GM10266 (cell line): ENCODE measurements at regions not wholly inside any gene's neighbourhood (a gene's known extent, or its start where the extent isn't known, plus 50 kb on each side); places are given as distances from the start of the nearest gene placed in this dataset.

ENCODE experiments used
- DNase-seq: peaks from one replicate; pipeline ENCODE4 v3.0.0; 2012; ENCODE audit errors: extremely low spot score
- TF ChIP-seq, protein P1 (sequence below): IDR thresholded peaks from 2 replicates; pipeline ENCODE4 v1.5.1; 2012; ENCODE audit warnings: mild to moderate bottlenecking, low read depth; ENCODE audit not compliant: control insufficient read depth, insufficient read depth; ENCODE audit errors: missing control alignments

DNA sequence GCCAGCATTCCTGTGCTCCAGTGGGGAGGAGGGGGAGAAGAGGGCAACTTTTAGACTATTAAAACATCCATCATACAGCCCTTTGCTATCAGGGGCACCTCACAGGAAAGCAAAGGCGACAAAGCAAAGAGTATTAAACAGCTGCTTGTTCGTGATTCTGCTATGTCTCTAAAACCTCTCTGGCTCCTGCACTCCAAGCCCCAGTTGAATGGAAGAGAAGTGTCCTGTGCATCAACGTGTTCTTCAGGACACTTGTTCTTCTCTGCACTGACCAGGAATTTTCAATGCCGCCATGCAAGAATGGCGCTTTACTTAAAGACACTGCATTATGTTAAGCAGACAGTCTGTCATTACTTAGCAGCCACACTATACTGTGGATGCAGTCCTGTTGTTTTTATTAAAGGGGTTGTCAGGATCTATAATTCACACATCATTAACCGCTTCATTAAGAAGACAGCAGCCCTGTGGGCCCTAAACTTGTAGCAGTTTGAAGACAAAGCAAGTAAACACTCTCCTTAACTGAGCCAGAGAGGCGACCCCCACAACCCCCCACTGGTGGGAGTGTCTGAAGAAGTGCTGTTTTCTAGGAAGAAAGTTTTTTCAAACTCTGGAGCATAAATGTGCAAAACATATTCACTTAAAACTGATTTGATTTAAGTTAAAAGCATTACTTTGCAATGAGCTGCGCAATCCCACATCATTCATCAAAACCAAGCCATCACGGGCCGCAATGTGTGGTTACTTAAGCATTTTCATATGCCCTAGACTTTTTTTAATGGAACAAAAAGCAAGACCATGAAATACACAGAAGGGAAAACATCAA lies 164.5 kb downstream of the ZNF608 start:
- no peak for DNase-seq
- TF ChIP-seq, protein P1, sequence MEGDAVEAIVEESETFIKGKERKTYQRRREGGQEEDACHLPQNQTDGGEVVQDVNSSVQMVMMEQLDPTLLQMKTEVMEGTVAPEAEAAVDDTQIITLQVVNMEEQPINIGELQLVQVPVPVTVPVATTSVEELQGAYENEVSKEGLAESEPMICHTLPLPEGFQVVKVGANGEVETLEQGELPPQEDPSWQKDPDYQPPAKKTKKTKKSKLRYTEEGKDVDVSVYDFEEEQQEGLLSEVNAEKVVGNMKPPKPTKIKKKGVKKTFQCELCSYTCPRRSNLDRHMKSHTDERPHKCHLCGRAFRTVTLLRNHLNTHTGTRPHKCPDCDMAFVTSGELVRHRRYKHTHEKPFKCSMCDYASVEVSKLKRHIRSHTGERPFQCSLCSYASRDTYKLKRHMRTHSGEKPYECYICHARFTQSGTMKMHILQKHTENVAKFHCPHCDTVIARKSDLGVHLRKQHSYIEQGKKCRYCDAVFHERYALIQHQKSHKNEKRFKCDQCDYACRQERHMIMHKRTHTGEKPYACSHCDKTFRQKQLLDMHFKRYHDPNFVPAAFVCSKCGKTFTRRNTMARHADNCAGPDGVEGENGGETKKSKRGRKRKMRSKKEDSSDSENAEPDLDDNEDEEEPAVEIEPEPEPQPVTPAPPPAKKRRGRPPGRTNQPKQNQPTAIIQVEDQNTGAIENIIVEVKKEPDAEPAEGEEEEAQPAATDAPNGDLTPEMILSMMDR, result no peak

DNA sequence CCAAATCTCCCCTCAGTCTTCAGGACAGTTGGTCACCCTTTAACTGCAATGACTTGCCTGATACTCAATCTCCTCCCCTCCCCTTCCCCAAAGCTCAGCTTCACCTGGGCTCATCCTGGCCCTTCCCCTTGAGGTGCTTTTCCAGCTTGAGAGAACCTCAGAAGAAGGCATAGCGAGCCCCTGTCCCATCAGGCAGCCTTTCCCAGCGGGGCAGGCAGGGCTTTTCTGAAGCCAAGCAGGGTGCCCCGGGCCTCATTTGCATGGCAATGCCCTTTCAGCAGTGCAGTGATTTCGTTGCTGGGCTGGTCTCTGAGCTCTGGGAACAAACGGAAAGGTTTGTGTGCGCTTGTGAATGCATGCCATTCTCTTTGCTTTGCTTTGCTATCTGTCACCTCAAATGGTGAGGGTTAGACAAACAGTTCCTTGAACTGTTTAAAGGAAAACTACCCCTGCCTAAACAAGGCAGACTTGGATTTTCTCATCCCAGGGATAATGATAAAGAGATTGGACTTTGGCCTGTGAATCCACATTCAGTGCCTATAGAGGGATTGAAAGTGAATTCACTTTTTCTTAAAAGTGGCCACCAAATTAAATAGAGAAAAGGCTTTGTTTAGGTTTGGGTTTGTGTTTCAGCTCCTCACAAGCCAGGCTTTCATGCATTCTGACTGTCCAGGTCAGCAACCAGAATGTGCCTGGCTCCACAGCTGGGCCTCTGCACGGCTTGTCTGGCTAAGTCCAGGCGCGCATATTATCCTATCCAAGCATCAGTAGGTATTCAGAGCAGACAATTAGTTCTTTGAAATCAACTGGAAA lies 165.3 kb downstream of the ZNF608 start:
- TF ChIP-seq, protein P1, result no peak
- no peak for DNase-seq

DNA sequence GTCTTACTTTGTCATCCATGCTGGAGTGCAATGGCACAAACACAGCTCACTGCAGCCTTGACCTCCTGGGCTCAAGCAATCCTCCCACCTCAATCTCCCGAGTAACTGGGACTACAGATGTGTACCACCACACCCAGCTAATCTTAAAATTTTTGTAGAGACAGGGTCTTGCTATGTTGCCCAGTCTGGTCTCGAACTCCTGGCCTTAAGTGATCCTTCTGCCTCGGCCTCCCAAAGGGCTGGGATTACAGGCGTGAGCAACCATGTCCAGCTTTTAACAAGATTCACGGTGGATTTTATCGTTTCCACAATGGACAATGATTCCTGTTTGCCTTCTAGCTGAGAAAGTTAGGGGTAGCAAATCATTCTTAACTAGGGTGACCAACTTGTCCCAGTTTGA lies 165.9 kb downstream of the ZNF608 start:
- no peak for DNase-seq
- TF ChIP-seq, protein P1, result no peak

DNA sequence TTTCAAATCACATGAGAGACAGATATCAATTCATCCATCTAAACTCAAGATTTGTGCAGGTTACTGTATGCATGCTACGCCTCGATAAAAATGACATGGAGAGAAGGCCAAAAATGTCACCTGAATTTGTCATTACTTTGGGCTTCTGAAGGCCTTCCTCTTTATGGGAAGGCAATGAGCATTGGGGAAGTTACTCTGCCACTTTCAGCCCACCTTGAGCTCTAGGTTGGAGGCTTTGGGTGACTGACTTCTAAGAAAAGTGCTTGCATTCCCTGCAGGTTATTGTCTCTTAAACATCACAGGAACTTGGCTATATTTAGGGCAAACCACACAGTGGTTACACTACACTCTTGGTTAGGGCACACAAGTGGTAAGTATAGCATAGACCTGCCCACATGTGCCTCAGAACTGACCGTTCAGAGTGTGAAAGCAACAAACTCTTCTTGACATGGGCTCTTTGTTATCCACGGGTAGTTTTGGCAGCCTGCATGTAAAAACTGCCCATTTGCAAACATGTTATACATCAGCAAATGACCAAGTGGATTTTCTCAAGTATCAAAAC lies 169.5 kb downstream of the ZNF608 start:
- TF ChIP-seq, protein P1, result no peak
- DNase-seq, result no peak

DNA sequence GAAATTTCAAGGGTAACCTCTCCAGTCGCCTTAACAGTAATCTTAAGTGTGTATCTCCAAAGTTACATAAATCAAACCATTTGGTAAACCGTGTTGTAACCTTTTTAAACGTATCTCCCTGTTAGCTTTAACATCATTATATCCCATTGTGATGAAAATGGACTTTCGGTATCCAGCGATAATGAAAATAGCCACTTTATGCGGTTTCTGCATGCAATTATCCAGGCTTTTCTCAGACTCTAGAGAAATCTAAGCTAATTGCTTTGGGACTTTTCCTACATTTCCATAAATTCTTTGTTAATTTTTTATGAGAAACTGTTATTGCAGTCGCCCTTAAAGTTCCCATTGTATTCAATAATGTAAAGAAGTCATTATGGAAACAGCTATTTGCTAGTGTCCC lies 170.7 kb downstream of the ZNF608 start:
- no peak for DNase-seq
- TF ChIP-seq, protein P1, result no peak

DNA sequence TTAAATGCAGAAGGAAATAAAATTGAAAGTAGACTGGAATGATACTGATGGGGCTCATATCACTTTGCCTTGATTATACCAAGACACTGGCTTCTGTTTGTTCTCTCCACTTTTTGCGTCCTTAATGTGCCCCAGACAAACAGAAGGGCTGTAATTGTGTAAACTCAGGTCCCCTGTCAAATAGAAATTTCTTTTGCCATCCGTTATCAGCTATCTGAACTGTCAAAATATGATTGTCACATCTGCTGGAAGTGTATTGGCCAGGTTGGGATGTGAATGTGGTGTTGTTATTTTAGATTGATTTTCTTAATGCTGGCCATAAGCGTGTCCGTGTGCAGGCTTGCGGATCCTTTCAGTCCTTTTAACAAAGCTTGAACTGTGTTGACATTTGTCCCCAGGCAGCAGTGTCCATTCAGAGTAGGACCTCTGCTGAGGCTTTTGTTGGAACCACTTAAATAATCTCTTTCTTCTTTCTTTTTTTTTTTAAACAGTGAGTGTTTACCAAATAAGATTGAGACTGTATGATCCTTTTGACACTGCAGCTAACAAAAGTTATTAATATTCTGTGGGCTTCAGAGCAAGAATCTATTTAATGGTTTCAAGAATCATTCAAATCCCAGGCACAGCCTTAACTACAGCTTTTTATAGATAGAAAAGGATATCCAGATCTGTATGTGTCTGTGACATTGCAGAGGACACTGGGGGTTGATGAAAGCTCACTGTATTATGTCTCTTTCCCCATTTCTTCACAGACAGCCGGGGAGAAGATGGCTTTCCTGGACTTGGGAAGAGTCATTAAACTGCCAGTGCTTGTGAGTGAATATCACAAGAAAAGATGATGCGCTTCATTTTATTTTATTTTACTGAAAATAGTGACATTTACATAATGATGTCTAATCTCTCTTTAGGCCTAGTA lies 171.7 kb downstream of the ZNF608 start:
- DNase-seq, result no peak
- TF ChIP-seq, protein P1, result no peak
